ENCODE measurements at regions not wholly inside any gene's neighbourhood (a gene's known extent, or its start where the extent isn't known, plus 50 kb on each side); places are given as distances from the start of the nearest gene placed in this dataset.

DNA sequence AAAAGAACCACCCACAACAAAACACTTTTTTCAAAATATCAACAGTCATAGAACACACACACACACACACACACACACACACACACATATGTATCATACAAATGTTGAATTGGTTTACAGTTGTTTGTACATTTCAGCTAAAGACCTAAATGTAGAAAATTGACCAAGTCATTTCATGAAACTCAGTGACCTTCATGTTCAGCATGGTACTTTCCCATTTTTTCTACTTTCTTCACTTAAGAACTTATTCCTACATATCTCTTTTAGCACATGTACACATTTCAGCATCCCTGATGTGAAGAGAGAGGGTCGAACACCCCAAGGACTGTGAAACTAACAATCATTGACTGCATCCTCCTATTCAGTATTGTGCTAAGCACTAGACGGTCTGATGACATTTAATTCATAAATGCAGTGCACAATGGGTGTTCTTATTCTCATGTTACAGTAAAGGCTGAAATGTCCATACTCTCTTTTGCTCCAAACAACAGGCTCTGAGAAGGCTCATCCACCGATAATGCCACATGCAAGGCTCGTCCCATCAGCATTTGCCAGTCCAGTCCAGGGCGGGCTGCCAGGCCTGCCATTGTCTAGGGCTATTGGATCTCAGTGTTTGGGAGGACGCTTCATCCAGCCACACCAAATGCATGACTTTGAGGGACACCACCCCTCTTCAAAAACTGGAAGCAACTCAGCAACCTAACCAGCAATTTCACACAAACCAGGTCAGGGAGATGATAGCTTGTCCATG, 150.1 kb upstream of the RUNX1 start:
- TF ChIP-seq CTCF (IDR thresholded peaks at IDR 0.05) (no peak), POLR2A (IDR thresholded peaks at IDR 0.05) (no peak)

All from thyroid gland (tissue), 4 donors.